Large intestine (tissue), 3 donors: ENCODE measurements at regions not wholly inside any gene's neighbourhood (a gene's known extent, or its start where the extent isn't known, plus 50 kb on each side); places are given as distances from the start of the nearest gene placed in this dataset.

Experiments used
- DNase-seq, 2 donors: peaks; one replicate each; pipeline versions ENCODE4 v3.0.0 to v3.0.0-alpha.2; 2013
- H3K27ac ChIP-seq: one replicate; pipeline ENCODE4 v1.5.1; 2013; ENCODE audit warnings: low read length
- H3K27me3 ChIP-seq: 2 replicates; pipeline ENCODE4 v1.6.1; 2013; ENCODE audit warnings: low read length; ENCODE audit not compliant: control insufficient read depth, insufficient read depth
- H3K36me3 ChIP-seq: 2 replicates; pipeline ENCODE4 v1.6.1; 2013; ENCODE audit warnings: low read length; ENCODE audit not compliant: control insufficient read depth, insufficient read depth
- H3K4me1 ChIP-seq: one replicate; pipeline ENCODE4 v1.6.1; 2013; ENCODE audit warnings: low read length; ENCODE audit not compliant: control insufficient read depth, insufficient read depth
- H3K4me3 ChIP-seq: one replicate; pipeline ENCODE4 v1.5.1; 2013; ENCODE audit warnings: low read length
- H3K9me3 ChIP-seq: one replicate; pipeline ENCODE4 v1.6.1; 2013; ENCODE audit warnings: mild to moderate bottlenecking, low read depth, low read length, moderate library complexity; ENCODE audit not compliant: control insufficient read depth
- WGBS: methylation state at CpG from one replicate; pipeline ENCODE4 v1.1.5; 2013; ENCODE audit warnings: low lambda C conversion rate; ENCODE audit not compliant: insufficient coverage; 5-methylcytosine and 5-hydroxymethylcytosine counted together

DNA sequence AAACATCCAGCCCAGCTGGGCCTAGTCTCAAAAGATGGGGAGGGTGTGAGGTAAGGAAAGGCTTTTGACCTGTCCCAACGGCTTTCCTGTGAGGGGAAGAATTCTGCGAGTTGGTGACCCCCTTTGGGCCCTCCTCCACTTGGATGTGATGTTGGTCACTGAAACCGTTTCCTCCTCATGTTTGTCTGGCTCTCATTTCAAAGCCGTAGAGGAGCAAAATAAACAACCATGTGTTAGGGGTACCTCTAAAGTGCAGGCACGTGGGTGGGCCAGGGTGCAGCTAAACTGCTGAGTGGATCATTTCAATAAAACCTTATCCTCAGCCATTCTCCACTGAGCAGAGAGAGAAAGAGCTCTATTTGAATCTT lies 84.3 kb upstream of the MELK start:
- Histone ChIP-seq H3K27me3 (no peaks in the 10 kb centered on the region), H3K27ac (peak overlapping the region; percentile 97), H3K4me1 (peaks cover 18% of the 10 kb centered on the region), H3K36me3 (no peaks in the 10 kb centered on the region), H3K4me3 (peak overlapping the region; percentile 60), H3K9me3 (peaks cover 4% of the 10 kb centered on the region)
- DNase-seq = no peak
- WGBS = no CpG with 5 or more reads among the region's 5 CpGs

DNA sequence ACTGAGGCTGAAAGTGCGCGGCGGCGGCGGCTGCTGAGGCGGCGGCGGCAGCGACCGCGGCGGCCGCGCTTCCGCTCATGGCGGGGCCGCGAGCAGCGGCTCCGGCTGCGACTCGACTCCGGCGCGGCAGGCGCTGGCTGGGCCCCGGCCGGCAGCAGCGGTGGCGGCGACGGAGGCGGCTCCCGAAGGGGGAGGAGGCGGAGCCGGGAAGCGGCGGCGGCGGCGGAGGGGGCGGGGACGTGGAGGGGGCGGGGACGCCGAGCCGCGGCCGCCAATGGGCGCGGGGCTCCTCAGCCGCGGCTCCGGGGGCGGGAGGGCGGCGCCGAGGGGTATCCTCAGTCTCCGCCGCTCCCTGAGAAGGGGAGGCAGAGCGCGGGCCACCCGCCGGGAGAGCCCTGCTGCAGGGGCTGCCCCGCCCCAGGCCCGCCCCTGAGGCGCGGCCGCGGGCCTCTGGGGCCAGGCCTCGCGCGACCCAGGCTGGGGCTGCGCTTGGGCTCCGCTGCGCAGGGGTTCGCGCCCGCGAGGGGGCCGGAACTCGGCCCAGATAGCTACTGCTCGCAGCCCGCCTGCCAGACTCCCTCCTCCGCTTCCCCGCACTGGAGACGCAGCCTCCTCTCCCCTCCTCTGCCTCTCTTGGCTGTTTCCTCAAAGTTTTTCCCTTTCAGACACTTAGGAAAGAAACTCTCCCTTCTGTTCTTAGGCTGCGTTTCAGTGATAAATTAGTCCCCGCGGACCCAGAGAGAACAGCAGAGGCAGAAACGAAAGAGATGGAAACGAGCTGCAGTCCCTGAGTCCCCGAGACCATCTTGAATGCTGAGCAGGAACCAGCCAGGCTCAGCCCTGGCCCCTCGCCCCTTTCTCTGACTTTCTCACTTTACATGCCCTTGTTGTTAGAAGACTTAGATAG lies 85.0 kb upstream of the MELK start:
- Histone ChIP-seq H3K4me3 (peak overlapping the region; percentile 60), H3K27ac (peak overlapping the region; percentile 97), H3K36me3 (no peaks in the 10 kb centered on the region), H3K4me1 (peaks cover 18% of the 10 kb centered on the region), H3K27me3 (no peaks in the 10 kb centered on the region), H3K9me3 (peaks cover 4% of the 10 kb centered on the region)
- WGBS = no CpG with 5 or more reads among the region's 94 CpGs
- DNase-seq = peak; percentile 95 to 96

DNA sequence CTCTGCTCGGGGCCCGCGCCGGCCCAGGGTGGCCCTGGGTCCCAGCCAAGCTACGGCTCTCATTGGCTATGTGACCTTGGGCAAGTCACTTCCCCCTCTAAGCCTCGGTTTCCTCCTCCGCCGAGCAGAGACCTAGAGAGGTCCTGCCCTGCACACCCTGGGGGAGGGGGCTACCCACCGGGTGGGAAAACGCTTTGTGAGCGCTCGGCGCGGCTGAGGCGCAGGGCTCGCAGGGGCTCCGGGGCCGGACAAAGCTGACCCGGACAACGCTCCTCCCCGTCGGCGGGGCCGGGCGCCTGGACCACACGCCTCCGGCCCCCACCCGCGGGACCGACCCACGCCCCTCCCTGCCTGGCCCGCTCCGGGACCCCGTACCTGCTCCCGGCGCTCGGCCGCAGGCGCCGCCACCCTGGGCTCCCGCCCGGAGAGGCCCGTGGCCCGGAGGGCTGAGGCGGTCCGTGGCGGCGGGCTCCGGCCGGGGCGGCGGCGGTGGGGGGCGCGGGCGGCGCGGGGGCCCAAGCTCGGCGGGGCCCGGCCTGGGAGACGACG lies 85.7 kb upstream of the MELK start:
- H3K4me3 ChIP-seq = peak overlapping the region; percentile 91
- H3K4me1 ChIP-seq = peaks cover 18% of the 10 kb centered on the region
- no CpG with 5 or more reads among the region's 63 CpGs for WGBS
- no peaks in the 10 kb centered on the region for H3K27me3 ChIP-seq
- H3K9me3 ChIP-seq = peaks cover 4% of the 10 kb centered on the region
- H3K27ac ChIP-seq = peak overlapping the region; percentile 48
- peak in 1 of 2 donors; percentile 56 for DNase-seq
- H3K36me3 ChIP-seq = no peaks in the 10 kb centered on the region

DNA sequence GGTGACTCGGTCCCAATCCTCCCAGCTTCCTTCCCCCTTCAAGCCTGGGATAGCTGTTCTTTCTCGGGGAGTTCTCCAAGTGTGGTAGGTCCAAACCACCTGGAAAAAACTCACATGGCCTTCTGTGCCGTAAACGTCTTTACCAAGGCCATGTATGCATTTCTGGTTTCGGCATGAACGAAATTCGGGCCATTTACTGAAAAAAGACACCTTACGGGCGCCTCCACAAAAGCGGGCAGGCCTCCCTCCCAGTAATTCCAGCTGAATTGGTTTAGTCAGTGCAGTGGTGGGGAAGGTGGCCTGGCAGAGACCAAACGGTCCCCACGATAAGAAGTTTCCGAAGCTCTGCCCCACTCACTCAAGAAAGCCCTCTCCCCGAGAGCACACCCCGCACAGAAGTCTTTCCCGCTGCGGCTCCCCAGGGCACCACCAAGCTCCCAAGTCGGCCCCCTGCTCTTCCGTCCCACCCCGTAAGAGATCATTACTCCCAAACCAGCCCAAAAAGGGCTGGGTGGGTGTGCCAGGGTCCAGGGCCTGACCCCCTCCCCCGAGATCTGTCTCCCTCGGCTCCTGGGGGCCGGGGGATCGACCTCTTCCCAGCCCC lies 86.3 kb upstream of the MELK start:
- no peaks in the 10 kb centered on the region for H3K36me3 ChIP-seq
- peak in 1 of 2 donors; percentile 46 for DNase-seq
- H3K27ac ChIP-seq = peak overlapping the region; percentile 48
- peaks cover 18% of the 10 kb centered on the region for H3K4me1 ChIP-seq
- H3K4me3 ChIP-seq = peak overlapping the region; percentile 91
- no CpG with 5 or more reads among the region's 24 CpGs for WGBS
- no peaks in the 10 kb centered on the region for H3K27me3 ChIP-seq
- peaks cover 4% of the 10 kb centered on the region for H3K9me3 ChIP-seq

DNA sequence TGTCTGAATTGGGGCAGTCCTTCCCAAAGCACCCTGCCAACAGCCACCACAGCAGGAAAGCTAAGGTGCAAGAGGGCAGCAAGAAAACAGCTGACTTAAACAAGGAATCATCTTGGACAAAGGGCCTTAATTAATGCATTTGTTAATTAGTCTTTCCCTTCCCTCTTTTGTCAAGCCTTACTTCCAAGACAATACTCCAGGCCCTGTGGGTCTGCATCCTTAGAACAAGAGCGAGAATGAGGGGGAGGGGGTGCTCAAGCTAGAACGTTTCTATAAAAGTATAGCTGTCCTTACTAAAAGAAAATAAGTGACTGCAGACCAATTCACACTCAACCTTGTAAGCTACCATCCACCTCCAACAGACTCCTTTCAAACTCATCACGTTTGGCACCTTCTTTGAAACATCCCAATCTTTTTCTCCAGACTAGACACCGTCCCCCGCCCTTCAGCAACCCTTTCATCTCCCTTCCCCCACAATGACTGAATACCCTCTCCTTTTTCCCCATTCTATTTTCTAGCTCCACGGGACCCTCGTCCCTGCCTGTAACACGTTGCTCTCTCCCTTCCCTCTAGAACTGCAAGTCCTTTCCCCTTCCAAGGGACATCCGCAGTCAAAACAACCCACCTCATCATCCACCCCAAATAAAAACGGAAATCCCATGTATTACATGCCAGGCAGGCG lies 85.7 kb upstream of the RNF38 start:
- H3K27ac ChIP-seq = no peak overlapping the region
- no peaks in the 10 kb centered on the region for H3K27me3 ChIP-seq
- WGBS = 11% methylated on average over 4 of the region's 11 CpGs
- peaks cover 18% of the 10 kb centered on the region for H3K4me1 ChIP-seq
- H3K9me3 ChIP-seq = peaks cover 4% of the 10 kb centered on the region
- no peaks in the 10 kb centered on the region for H3K36me3 ChIP-seq
- peak overlapping the region; percentile 91 for H3K4me3 ChIP-seq
- peak in 1 of 2 donors; percentile 29 for DNase-seq

DNA sequence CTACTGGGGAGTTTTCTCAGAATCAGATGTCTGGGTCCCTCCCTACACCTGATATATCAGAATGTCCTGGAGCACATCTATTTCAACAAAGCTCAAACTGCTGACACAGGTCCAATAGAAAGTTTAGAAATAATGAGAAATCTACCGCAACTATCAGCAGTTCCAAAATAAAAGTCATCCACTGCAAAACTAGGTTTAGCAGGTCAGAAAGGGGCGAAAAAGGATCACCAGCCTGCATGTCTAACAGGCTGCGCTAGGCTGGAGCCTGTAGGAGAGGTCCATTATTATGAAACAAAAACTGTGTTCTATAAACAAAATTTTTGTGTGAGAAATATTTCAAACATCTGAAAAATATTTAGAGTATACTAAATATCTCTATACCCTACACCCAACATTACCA lies 84.1 kb upstream of the RNF38 start:
- no peaks in the 10 kb centered on the region for H3K36me3 ChIP-seq
- H3K4me3 ChIP-seq = no peak overlapping the region
- no peaks in the 10 kb centered on the region for H3K27me3 ChIP-seq
- H3K4me1 ChIP-seq = peaks cover 15% of the 10 kb centered on the region
- H3K9me3 ChIP-seq = peaks cover 4% of the 10 kb centered on the region
- H3K27ac ChIP-seq = no peak overlapping the region
- no peak for DNase-seq
- WGBS = no CpG with 5 or more reads among the region's 3 CpGs

DNA sequence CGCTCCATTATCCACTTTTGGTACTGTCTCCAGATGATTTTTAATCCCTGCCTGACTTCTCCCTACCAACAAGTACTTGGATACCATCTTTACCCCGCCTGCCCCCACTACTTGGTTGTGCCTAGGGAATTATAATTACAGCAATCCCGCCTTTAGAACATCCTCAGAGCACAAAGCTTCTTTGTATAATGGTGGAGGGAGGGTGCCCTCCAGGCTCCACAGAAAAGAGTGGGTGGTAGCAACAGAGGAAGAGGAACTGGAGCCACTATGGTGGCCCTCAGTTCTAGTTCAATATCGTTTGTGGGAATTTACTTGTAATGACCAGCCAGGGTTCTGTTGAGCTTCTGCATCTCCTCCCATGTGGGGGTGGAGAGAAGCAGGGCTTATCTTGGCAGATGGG lies 79.0 kb upstream of the RNF38 start:
- H3K36me3 ChIP-seq = no peaks in the 10 kb centered on the region
- no peaks in the 10 kb centered on the region for H3K27me3 ChIP-seq
- H3K9me3 ChIP-seq = no peaks in the 10 kb centered on the region
- no peak overlapping the region for H3K4me3 ChIP-seq
- no CpG with 5 or more reads among the region's 4 CpGs for WGBS
- H3K4me1 ChIP-seq = no peaks in the 10 kb centered on the region
- no peak overlapping the region for H3K27ac ChIP-seq
- DNase-seq = no peak

DNA sequence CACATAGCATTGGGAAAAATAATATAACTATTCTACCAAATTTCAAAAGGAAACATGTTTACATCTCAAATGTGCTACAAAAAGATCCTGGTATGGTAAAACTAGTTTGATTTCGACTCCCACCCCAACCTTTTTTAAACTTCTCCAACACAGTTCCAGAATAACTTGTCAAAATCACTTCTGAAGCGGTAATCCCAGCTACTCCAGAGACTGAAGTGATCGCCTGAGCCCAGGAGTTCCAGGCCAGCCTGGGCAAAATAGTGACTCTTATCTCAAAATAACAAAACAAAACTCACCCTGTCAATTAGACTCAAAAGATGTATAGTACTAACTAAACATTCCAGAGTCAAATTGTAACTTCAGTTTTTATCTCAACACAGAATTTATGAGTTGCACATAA lies 71.3 kb upstream of the RNF38 start:
- WGBS = no CpG with 5 or more reads among the region's 3 CpGs

DNA sequence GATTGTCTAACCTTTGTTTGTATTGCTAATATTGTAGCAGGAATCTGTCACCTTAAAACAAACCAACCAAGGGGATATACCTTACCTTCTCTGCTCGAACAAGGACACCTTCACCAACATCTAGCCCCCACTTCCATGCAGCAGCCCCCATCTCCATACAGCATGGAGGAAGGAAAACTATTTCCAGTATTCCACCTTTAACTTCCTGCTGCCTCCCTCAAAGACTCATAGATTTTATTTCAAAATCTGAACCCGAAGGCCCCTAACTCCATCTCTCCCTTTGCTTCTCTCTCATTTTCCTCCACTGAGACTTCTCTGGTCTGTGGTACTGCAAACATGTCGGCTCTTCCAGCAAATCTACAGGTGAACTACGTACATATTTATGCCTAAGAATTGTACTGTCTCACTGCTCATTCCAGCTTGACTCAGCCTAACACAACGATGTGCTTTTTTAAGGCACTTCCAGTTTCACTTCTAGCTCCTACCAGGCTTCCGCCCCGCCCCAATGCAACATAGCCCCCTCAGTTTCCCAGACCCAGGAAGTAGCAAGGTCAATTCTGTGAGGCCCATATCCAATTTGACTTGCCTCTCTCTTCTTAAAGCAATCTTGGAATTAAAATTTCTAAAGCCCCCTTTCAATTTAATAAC lies 70.7 kb upstream of the RNF38 start:
- Histone ChIP-seq H3K9me3 (no peaks in the 10 kb centered on the region), H3K27ac (peak overlapping the region; percentile 85), H3K27me3 (no peaks in the 10 kb centered on the region), H3K4me1 (peaks cover 8% of the 10 kb centered on the region), H3K4me3 (peak overlapping the region; percentile 20), H3K36me3 (no peaks in the 10 kb centered on the region)
- peak; percentile 72 to 84 for DNase-seq
- 10% methylated on average over 2 of the region's 7 CpGs for WGBS

More for the DNA sequence above, 71.3 kb upstream of the RNF38 start:
- Histone ChIP-seq H3K36me3 (no peaks in the 10 kb centered on the region), H3K27ac (peak overlapping the region; percentile 85), H3K27me3 (no peaks in the 10 kb centered on the region), H3K9me3 (no peaks in the 10 kb centered on the region), H3K4me3 (no peak overlapping the region), H3K4me1 (peaks cover 8% of the 10 kb centered on the region)
- DNase-seq = no peak

DNA sequence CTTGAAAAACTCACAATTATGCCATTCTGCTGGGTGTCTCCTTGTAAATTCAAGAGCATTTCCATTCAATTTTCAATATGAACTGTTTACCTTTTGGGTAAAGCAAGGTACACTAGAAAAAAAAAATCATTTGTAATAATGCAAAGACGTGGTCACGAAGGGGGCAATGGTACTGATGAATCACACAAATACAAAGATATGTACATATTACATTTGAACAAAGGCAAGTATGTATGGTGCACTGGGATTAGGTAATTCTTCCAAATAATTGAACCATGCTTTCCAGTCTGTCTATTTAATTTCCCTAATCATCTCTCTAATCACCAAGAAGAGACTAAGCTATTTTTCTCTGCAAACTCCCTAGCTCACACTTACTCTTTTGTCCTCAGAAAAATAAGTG lies 63.4 kb upstream of the RNF38 start:
- H3K9me3 ChIP-seq = no peaks in the 10 kb centered on the region
- no peaks in the 10 kb centered on the region for H3K4me1 ChIP-seq
- no peaks in the 10 kb centered on the region for H3K27me3 ChIP-seq
- WGBS = no CpG with 5 or more reads among the region's 2 CpGs
- DNase-seq = no peak
- no peak overlapping the region for H3K27ac ChIP-seq
- no peak overlapping the region for H3K4me3 ChIP-seq
- no peaks in the 10 kb centered on the region for H3K36me3 ChIP-seq
